ENCODE measurements at regions not wholly inside any gene's neighbourhood (a gene's known extent, or its start where the extent isn't known, plus 50 kb on each side); places are given as distances from the start of the nearest gene placed in this dataset.

DNA sequence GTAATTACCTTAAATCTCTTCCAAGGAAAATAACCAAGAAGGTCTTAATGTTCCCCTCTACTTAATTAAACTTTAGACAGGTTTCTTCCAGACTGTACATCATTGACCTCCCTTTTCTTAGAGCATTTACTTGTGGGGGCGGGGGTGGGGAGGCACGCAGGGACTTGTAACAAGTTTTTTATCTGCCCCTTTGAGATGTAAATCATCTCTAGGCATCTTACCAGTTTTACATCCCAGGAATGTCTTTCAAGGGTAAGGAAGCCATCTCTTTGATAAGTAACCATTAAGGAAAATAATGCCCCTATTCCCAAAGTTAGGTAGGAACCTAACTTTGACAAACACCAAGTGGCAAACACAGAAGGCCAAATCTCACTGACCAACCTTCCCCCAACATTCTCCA is 528.6 kb downstream of the SUCLA2 start:
- no peaks in the 10 kb centered on the region for H3K4me1 ChIP-seq
- no peak overlapping the region for H3K27ac ChIP-seq
- DNase-seq = no peak
- no peaks in the 10 kb centered on the region for H3K9me3 ChIP-seq
- intact Hi-C loops (cut with DNase I) = no loop called here
- H3K27me3 ChIP-seq = no peaks in the 10 kb centered on the region
- TF ChIP-seq, protein P1, sequence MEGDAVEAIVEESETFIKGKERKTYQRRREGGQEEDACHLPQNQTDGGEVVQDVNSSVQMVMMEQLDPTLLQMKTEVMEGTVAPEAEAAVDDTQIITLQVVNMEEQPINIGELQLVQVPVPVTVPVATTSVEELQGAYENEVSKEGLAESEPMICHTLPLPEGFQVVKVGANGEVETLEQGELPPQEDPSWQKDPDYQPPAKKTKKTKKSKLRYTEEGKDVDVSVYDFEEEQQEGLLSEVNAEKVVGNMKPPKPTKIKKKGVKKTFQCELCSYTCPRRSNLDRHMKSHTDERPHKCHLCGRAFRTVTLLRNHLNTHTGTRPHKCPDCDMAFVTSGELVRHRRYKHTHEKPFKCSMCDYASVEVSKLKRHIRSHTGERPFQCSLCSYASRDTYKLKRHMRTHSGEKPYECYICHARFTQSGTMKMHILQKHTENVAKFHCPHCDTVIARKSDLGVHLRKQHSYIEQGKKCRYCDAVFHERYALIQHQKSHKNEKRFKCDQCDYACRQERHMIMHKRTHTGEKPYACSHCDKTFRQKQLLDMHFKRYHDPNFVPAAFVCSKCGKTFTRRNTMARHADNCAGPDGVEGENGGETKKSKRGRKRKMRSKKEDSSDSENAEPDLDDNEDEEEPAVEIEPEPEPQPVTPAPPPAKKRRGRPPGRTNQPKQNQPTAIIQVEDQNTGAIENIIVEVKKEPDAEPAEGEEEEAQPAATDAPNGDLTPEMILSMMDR (IDR thresholded peaks at IDR 0.05) = no peak
- H3K9ac ChIP-seq (ENCODE audit: low read depth in 2 of 2, low read length in 2 of 2) = no peak overlapping the region
- no peaks in the 10 kb centered on the region for H3K36me3 ChIP-seq
- no peak overlapping the region for H3K4me3 ChIP-seq

DNA sequence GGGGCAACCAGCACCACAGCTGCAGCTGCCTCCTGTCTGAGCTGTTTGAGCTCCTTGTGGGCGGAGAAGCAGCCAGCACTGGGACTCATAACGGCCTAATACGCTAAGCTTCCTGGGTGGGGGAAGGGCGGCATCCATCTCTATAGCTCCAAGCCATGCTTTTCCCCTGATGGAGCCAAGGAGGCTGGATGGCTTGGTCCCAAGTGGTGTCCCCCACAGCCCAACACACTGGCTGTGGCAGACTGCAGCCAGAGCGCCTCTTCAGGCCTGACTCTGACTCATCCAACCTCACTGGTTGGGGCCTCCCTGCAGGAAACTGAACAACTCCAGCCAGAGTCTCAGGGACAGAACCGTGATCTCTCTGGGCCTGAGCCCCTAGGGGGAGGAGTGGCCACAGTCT is 537.3 kb downstream of the SUCLA2 start:
- Histone ChIP-seq H3K36me3 (no peaks in the 10 kb centered on the region), H3K9ac (ENCODE audit: low read depth in 2 of 2, low read length in 2 of 2) (no peak overlapping the region), H3K4me1 (no peaks in the 10 kb centered on the region), H3K9me3 (no peaks in the 10 kb centered on the region), H3K4me3 (no peak overlapping the region), H3K27me3 (no peaks in the 10 kb centered on the region), H3K27ac (no peak overlapping the region)
- TF ChIP-seq, protein P1 (IDR thresholded peaks at IDR 0.05) = no peak
- no peak for DNase-seq
- intact Hi-C loops (cut with DNase I) = no loop called here

DNA sequence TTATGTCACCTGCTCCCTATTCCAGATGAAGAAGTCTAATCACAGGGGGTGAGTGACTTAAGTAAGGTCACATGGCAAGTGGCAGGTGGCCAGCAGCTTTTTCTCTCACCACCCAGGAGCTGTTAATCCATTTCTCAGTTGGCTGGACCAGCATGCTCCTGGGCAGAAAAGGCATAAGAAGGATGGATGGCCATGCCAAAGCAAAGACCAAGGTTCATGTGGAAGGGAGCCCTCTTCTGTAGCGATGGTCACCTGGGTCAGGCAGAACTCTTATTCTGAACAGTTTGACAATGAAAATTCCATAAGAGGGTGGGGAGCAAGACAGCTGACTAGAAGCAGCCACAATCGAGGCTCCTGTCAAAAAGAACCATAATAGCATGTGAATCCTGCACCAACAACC is 538.1 kb downstream of the SUCLA2 start:
- Histone ChIP-seq H3K4me3 (no peak overlapping the region), H3K9me3 (no peaks in the 10 kb centered on the region), H3K9ac (ENCODE audit: low read depth in 2 of 2, low read length in 2 of 2) (no peak overlapping the region), H3K27ac (no peak overlapping the region), H3K4me1 (no peaks in the 10 kb centered on the region), H3K36me3 (no peaks in the 10 kb centered on the region), H3K27me3 (no peaks in the 10 kb centered on the region)
- intact Hi-C loops (cut with DNase I) = no loop called here
- TF ChIP-seq, protein P1 (IDR thresholded peaks at IDR 0.05) = no peak
- DNase-seq = no peak

DNA sequence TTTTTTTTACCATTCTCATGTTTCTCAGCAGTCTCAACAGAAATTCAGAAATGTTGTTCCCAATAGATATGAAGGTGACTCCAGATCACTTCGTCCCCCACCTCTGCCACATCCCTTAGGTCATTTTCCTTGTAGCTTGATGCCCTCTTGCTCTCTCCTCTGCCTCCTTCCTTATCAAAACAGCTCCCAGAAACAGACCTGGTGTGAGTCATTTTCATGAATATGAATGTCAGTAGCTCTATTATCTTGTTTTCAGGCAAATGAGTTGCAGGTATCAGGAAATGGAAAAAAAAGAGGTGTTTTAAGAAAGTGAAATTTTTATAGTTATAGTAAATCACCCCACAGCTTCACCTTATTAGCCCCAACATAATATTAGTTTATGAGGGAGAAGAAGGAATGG is 539.3 kb downstream of the SUCLA2 start:
- no peak for DNase-seq
- intact Hi-C loops (cut with DNase I) = no loop called here
- no peak overlapping the region for H3K27ac ChIP-seq
- no peaks in the 10 kb centered on the region for H3K36me3 ChIP-seq
- TF ChIP-seq, protein P1 (IDR thresholded peaks at IDR 0.05) = no peak
- no peaks in the 10 kb centered on the region for H3K4me1 ChIP-seq
- H3K27me3 ChIP-seq = no peaks in the 10 kb centered on the region
- no peaks in the 10 kb centered on the region for H3K9me3 ChIP-seq
- H3K9ac ChIP-seq (ENCODE audit: low read depth in 2 of 2, low read length in 2 of 2) = no peak overlapping the region
- no peak overlapping the region for H3K4me3 ChIP-seq

DNA sequence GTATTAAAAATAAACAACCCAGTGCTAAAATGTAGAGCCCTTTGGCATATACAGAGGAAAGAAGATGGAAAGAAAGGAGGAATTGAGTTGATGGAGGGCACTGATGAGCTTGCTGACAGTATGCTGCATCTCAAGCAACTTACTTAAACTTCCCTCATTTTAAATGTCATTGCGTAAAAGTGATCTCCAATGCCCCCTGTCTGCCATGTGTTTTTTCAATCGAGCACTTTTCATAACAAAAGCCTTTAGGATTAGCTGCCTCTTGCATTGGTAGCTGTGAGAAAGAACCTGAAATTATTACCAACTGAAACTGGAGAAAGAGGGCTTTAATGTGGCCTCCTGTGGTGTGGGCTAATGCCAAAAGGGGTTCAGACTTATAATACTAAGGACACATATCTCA is 541.6 kb downstream of the SUCLA2 start:
- TF ChIP-seq, protein P1 (IDR thresholded peaks at IDR 0.05) = no peak
- no peaks in the 10 kb centered on the region for H3K4me1 ChIP-seq
- intact Hi-C loops (cut with DNase I) = no loop called here
- no peak overlapping the region for H3K27ac ChIP-seq
- no peaks in the 10 kb centered on the region for H3K36me3 ChIP-seq
- no peak overlapping the region for H3K9ac ChIP-seq (ENCODE audit: low read depth in 2 of 2, low read length in 2 of 2)
- H3K9me3 ChIP-seq = no peaks in the 10 kb centered on the region
- no peak overlapping the region for H3K4me3 ChIP-seq
- no peak for DNase-seq
- no peaks in the 10 kb centered on the region for H3K27me3 ChIP-seq

DNA sequence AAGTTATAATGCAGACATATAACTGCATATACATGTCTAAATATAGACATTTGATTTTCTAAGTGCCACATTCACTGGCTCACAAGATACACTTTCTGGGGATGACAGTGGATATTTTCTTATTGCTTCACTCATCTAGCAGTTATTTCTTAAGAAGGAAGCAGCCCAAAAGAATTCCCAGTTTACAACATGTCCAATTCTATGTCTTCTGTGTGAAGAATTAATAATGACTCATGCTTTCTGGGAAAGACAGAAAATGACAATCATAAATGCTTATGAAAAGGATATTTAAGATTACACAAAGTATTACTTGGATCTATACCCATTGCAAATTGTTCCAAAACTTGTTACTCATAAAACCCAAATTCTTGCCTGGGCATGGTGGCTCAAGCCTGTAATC is 543.4 kb downstream of the SUCLA2 start:
- intact Hi-C loops (cut with DNase I) = no loop called here
- TF ChIP-seq, protein P1 (IDR thresholded peaks at IDR 0.05) = no peak
- Histone ChIP-seq H3K9me3 (no peaks in the 10 kb centered on the region), H3K36me3 (no peaks in the 10 kb centered on the region), H3K4me3 (no peak overlapping the region), H3K27ac (no peak overlapping the region), H3K4me1 (no peaks in the 10 kb centered on the region), H3K27me3 (no peaks in the 10 kb centered on the region), H3K9ac (ENCODE audit: low read depth in 2 of 2, low read length in 2 of 2) (no peak overlapping the region)
- DNase-seq = no peak

All from colonic mucosa (tissue), 4 donors.